ENCODE measurements at regions not wholly inside any gene's neighbourhood (a gene's known extent, or its start where the extent isn't known, plus 50 kb on each side); places are given as distances from the start of the nearest gene placed in this dataset.

DNA sequence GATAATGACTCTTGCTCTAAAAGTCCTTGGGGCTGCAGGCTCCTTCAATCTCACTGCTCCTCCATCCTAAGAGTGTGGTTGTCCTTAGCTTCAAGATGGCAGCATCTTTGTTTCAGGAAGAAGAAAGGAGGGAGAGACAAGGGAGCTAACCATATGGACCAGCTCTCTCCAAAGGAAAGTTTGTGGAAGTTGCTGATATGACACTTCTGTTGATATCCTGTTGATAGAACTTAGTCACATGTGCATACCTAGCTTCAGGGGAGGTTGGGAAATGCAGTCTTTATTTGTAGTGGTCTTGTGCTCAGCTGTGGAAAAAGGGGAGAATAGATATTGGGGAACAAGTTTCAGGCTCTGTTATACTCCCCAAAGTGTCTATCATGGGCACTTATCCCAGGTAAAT lies 186.9 kb downstream of the GIPC2 start:
- CTCF ChIA-PET = interaction anchor here (0.6 to 2.7 kb wide), 3 partner anchors 87 to 312 kb away, joined by 3 to 22 read pairs (median 3); no protein-coding TSS in a partner anchor
- H3K27ac Mint-ChIP-seq (ENCODE audit: low read depth, unreplicated experiment) = no peak overlapping the region
- DNase-seq (ENCODE audit: unreplicated experiment) = no peak
- H3K9me3 Mint-ChIP-seq (ENCODE audit: unreplicated experiment) = peaks cover 7% of the 10 kb centered on the region
- BruUV-seq (replicated peaks) = no TSS peak
- POLR2A ChIA-PET = interaction anchor here (0.6 to 1.6 kb wide), 4 partner anchors 10 to 62 kb away, joined by 3 to 6 read pairs (median 4); no protein-coding TSS in a partner anchor
- no peaks in the 10 kb centered on the region for H3K27me3 Mint-ChIP-seq (ENCODE audit: insufficient read depth, unreplicated experiment)
- peaks cover 52% of the 10 kb centered on the region for H3K4me1 Mint-ChIP-seq (ENCODE audit: insufficient read depth, unreplicated experiment)
- no peaks in the 10 kb centered on the region for H3K36me3 Mint-ChIP-seq (ENCODE audit: insufficient read depth, unreplicated experiment)
- H3K4me3 Mint-ChIP-seq (ENCODE audit: unreplicated experiment) = no peak overlapping the region
- TF ChIP-seq, protein P1, sequence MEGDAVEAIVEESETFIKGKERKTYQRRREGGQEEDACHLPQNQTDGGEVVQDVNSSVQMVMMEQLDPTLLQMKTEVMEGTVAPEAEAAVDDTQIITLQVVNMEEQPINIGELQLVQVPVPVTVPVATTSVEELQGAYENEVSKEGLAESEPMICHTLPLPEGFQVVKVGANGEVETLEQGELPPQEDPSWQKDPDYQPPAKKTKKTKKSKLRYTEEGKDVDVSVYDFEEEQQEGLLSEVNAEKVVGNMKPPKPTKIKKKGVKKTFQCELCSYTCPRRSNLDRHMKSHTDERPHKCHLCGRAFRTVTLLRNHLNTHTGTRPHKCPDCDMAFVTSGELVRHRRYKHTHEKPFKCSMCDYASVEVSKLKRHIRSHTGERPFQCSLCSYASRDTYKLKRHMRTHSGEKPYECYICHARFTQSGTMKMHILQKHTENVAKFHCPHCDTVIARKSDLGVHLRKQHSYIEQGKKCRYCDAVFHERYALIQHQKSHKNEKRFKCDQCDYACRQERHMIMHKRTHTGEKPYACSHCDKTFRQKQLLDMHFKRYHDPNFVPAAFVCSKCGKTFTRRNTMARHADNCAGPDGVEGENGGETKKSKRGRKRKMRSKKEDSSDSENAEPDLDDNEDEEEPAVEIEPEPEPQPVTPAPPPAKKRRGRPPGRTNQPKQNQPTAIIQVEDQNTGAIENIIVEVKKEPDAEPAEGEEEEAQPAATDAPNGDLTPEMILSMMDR (IDR thresholded peaks at IDR 0.05; ENCODE audit: unreplicated experiment) = no peak
- intact Hi-C loops (cut with micrococcal nuclease) = loop anchor here (10.0 kb wide), 1 partner anchor 372 kb away; no protein-coding TSS in a partner anchor

DNA sequence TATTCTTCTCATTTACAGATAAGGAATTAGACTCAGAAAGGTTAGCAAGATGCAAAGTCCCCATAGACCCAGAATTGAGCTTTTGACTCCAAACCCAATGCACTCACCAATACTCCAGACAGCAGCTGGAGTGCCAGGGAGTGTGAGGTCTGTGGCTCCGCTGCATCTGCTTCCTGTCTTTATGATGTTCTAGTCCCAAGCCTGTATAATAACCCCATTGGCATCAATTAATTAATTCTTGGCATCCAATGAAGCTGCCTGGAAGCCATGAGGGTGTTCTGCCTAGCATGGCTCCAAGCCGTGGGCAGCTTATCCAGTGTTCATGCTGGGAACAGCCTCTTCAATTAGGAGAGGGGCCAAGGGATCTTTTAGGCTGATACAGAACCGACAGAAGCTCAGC lies 188.7 kb downstream of the GIPC2 start:
- ChIA-PET CTCF (interaction anchor here (0.6 kb wide), 1 partner anchor 104 kb away, joined by 4 read pairs; no protein-coding TSS in a partner anchor), POLR2A (interaction anchor here (0.7 to 0.8 kb wide), 2 partner anchors 77 to 437 kb away, joined by 3 read pairs; no protein-coding TSS in a partner anchor)
- TF ChIP-seq, protein P1 (IDR thresholded peaks at IDR 0.05; ENCODE audit: unreplicated experiment) = no peak
- peaks cover 48% of the 10 kb centered on the region for H3K4me1 Mint-ChIP-seq (ENCODE audit: insufficient read depth, unreplicated experiment)
- H3K36me3 Mint-ChIP-seq (ENCODE audit: insufficient read depth, unreplicated experiment) = no peaks in the 10 kb centered on the region
- H3K27ac Mint-ChIP-seq (ENCODE audit: low read depth, unreplicated experiment) = no peak overlapping the region
- no peaks in the 10 kb centered on the region for H3K27me3 Mint-ChIP-seq (ENCODE audit: insufficient read depth, unreplicated experiment)
- H3K4me3 Mint-ChIP-seq (ENCODE audit: unreplicated experiment) = no peak overlapping the region
- DNase-seq (ENCODE audit: unreplicated experiment) = no peak
- BruUV-seq (replicated peaks) = no TSS peak
- intact Hi-C loops (cut with micrococcal nuclease) = loop anchor here (10.0 kb wide), 1 partner anchor 370 kb away; no protein-coding TSS in a partner anchor
- H3K9me3 Mint-ChIP-seq (ENCODE audit: unreplicated experiment) = peaks cover 7% of the 10 kb centered on the region

DNA sequence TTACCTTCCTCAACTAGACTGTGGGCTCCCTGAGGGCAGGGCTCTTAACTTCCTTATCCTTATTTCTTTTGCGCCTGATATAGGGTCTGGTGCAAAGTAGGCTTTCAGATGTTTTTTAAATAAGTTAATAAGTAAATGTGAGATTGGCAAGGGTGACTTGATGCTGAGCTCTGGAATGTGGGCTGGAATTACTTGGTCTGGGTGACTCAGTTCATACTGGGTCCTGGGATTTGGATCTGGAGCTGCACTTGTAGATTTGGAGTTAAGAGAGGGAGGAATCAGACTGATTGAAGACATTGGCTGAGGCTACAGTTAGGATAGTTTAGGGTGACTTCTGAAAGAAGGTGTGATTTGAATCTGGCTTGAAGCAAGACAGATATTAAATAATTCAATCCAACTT lies 190.9 kb downstream of the GIPC2 start:
- Mint-ChIP-seq H3K9me3 (ENCODE audit: unreplicated experiment) (peaks cover 7% of the 10 kb centered on the region), H3K4me3 (ENCODE audit: unreplicated experiment) (no peak overlapping the region), H3K27me3 (ENCODE audit: insufficient read depth, unreplicated experiment) (no peaks in the 10 kb centered on the region), H3K4me1 (ENCODE audit: insufficient read depth, unreplicated experiment) (peaks cover 47% of the 10 kb centered on the region), H3K27ac (ENCODE audit: low read depth, unreplicated experiment) (peak overlapping the region; percentile 76), H3K36me3 (ENCODE audit: insufficient read depth, unreplicated experiment) (no peaks in the 10 kb centered on the region)
- POLR2A ChIA-PET = interaction anchor here (0.8 to 2.7 kb wide), 7 partner anchors 8 to 361 kb away, joined by 3 to 15 read pairs (median 7); no protein-coding TSS in a partner anchor
- DNase-seq (ENCODE audit: unreplicated experiment) = no peak
- intact Hi-C loops (cut with micrococcal nuclease) = loop anchor here (5.0 to 10.0 kb wide), 3 partner anchors 89 to 368 kb away; no protein-coding TSS in a partner anchor
- TF ChIP-seq, protein P1 (IDR thresholded peaks at IDR 0.05; ENCODE audit: unreplicated experiment) = no peak
- no TSS peak for BruUV-seq (replicated peaks)
- CTCF ChIA-PET = interaction anchor here (0.7 to 1.3 kb wide), 2 partner anchors 32 to 91 kb away, joined by 3 to 5 read pairs; no protein-coding TSS in a partner anchor

DNA sequence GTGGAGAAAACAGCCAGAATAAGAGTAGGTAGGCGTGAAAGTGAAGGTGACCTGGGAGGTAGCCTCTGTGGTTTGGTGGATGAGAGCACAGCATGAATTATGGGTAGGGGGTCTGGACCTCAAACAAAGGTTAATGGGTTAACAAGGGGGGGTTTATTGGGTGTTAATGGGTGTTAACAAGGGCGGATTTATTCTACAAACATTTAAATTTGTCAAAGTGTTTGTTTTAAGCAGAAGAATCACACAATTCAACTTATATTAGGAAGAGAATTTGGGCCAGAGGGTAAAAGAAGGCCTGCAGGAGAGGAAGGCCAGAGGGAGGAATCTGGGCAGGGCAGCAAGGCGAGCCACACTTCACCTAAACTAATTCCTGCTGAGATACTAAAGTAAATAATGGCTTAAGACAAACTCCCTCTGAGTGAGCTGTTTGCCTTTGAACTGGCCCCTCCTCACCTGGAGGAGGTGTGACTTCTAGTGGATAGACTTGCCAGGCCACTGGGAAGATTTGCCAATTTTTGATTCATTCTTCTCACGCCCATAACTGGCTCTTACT lies 191.7 kb downstream of the GIPC2 start:
- Mint-ChIP-seq H3K27ac (ENCODE audit: low read depth, unreplicated experiment) (peak overlapping the region; percentile 76), H3K9me3 (ENCODE audit: unreplicated experiment) (peaks cover 7% of the 10 kb centered on the region), H3K4me3 (ENCODE audit: unreplicated experiment) (no peak overlapping the region), H3K4me1 (ENCODE audit: insufficient read depth, unreplicated experiment) (peaks cover 40% of the 10 kb centered on the region), H3K27me3 (ENCODE audit: insufficient read depth, unreplicated experiment) (no peaks in the 10 kb centered on the region), H3K36me3 (ENCODE audit: insufficient read depth, unreplicated experiment) (no peaks in the 10 kb centered on the region)
- intact Hi-C loops (cut with micrococcal nuclease) = loop anchor here (5.0 to 10.0 kb wide), 3 partner anchors 90 to 367 kb away; no protein-coding TSS in a partner anchor
- POLR2A ChIA-PET = interaction anchor here (0.5 to 2.7 kb wide), 12 partner anchors 8 to 596 kb away, joined by 3 to 15 read pairs (median 4); no protein-coding TSS in a partner anchor
- TF ChIP-seq, protein P1 (IDR thresholded peaks at IDR 0.05; ENCODE audit: unreplicated experiment) = no peak
- no TSS peak for BruUV-seq (replicated peaks)
- CTCF ChIA-PET = interaction anchor here (0.5 to 1.3 kb wide), 5 partner anchors 14 to 370 kb away, joined by 3 to 5 read pairs (median 3); no protein-coding TSS in a partner anchor
- peak; percentile 94 for DNase-seq (ENCODE audit: unreplicated experiment)
